ENCODE measurements at regions not wholly inside any gene's neighbourhood (a gene's known extent, or its start where the extent isn't known, plus 50 kb on each side); places are given as distances from the start of the nearest gene placed in this dataset.

DNA sequence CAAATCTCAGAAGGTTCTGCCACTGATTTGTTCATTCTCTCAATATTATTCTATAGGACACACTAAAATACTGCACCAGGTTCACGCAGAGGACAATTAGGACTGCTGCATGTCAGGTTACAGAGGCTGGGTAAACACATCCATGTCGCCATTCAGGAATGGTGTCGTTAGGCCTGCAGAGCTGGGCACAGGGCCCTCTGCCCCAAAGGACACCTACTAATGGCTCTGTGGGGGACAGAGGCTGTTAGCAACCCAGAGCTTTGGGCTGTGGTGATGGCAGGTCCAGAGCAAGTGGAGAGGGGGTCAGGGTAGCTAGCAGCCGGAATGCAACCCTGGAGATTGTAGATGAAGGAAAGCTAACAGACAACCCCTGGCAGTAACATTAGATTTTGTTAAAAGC, 115.9 kb downstream of the TTC32 start:
- no peak for DNase-seq (ENCODE audit: low spot score)
- ATAC-seq (ENCODE audit: low FRiP score), result no peak
- TF ChIP-seq, protein P1, sequence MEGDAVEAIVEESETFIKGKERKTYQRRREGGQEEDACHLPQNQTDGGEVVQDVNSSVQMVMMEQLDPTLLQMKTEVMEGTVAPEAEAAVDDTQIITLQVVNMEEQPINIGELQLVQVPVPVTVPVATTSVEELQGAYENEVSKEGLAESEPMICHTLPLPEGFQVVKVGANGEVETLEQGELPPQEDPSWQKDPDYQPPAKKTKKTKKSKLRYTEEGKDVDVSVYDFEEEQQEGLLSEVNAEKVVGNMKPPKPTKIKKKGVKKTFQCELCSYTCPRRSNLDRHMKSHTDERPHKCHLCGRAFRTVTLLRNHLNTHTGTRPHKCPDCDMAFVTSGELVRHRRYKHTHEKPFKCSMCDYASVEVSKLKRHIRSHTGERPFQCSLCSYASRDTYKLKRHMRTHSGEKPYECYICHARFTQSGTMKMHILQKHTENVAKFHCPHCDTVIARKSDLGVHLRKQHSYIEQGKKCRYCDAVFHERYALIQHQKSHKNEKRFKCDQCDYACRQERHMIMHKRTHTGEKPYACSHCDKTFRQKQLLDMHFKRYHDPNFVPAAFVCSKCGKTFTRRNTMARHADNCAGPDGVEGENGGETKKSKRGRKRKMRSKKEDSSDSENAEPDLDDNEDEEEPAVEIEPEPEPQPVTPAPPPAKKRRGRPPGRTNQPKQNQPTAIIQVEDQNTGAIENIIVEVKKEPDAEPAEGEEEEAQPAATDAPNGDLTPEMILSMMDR (IDR thresholded peaks at IDR 0.05), result no peak

DNA sequence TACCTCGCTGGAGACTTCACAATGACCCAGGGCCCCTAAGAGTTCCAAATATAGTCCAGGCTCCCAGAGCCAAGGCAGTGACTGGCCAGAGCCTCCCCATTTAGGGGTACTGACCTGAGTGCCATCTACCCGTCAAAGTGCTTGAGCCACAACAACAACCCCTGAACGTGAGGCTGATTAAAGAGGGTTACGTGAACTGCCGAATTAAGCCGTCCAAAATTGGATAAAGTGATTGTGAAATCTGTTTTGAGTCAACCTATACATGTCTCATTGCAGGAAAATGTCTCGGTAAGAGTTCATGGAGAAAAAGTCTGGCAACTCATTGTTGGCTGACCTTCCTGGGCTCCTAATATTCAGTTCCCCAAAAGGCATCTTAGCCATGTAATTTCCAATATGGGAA, 116.3 kb downstream of the TTC32 start:
- ATAC-seq (ENCODE audit: low FRiP score), result peak; percentile 80
- no peak for DNase-seq (ENCODE audit: low spot score)
- TF ChIP-seq, protein P1 (IDR thresholded peaks at IDR 0.05), result no peak

DNA sequence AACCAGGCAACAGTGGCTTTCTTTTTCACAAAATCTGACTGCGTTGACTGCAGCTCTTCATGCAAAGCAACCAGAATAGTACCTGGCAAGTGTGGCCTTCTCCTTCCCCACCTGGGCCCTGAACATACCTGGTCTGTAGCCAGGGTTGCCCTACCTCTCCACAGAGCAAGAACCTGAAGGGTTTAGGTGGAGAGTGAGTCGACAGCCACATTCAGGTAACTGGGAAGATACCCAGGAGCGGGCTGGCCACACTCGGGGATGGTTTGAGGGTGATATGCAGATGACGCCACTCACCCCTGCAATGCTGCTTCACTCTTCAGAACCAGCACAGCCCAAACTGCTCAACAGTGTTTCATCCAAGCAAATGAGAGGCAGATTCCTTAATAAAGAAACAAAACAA, 117.3 kb downstream of the TTC32 start:
- TF ChIP-seq, protein P1 (IDR thresholded peaks at IDR 0.05), result no peak
- DNase-seq (ENCODE audit: low spot score), result no peak
- no peak for ATAC-seq (ENCODE audit: low FRiP score)

DNA sequence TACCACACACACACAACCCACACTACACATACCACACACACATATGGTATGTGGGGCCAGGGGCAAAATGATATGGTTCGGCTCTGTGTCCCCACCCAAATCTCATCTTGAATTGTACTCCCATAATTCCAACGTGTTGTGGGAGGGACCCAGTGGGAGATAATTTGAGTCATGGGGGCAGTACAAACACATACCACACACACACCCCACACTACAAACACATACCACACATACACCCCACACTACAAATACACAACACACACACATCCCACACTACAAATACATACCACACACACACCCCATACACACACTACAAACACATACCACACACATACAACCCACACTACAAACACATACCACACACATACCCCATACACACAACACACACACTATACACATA, 117.8 kb downstream of the TTC32 start:
- ATAC-seq (ENCODE audit: low FRiP score) (no peak), DNase-seq (ENCODE audit: low spot score) (no peak)
- TF ChIP-seq, protein P1 (IDR thresholded peaks at IDR 0.05), result no peak

DNA sequence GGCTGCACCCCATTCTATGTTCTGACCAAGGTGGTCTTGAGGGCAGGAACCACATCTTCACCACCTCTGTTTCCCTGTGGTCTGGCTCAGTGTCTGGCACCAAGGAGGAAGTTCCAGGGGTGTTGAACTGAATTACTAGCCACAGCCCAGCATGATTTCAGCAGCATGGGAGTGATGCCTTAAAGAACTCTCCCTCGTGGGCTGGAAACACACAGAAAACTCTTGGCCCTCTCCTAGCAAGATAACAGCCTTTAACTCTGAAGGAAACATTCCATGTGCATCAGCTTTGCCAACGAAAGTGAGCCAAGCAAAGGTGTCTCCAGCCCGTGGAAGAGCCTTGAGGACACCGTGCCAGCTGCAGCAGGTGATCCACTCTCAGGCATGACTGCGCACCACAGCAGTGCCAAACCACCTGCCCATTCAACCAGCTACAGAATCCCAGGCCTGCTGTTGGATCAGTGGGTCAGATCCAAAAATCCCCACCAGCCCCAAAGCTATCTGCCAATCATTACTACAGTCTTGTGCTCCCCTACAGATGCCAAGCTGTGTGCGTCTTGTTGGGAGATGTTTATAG, 124.8 kb downstream of the TTC32 start:
- DNase-seq (ENCODE audit: low spot score), result no peak
- peak; percentile 30 for ATAC-seq (ENCODE audit: low FRiP score)
- TF ChIP-seq, protein P1 (IDR thresholded peaks at IDR 0.05), result no peak

DNA sequence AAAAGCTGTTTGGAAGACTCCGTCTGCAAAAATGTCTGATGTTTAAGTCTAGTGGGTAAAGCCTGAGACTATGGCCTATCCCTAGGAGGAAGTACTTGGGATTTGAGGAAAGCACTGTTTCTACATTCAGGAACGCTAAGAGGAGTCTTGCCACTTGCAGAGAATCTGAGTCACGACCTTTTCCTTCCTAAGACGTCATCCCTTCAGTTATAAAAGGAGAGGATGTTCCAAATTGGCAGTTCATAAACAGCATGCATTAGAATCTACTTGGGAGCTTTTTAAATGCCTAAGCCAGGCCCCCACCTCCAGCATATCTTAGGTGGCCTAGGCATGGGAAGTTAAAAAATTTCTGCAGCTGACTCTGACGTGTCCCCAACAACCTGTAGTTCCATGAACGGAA, 125.9 kb downstream of the TTC32 start:
- no peak for DNase-seq (ENCODE audit: low spot score)
- TF ChIP-seq, protein P1 (IDR thresholded peaks at IDR 0.05), result no peak
- no peak for ATAC-seq (ENCODE audit: low FRiP score)

DNA sequence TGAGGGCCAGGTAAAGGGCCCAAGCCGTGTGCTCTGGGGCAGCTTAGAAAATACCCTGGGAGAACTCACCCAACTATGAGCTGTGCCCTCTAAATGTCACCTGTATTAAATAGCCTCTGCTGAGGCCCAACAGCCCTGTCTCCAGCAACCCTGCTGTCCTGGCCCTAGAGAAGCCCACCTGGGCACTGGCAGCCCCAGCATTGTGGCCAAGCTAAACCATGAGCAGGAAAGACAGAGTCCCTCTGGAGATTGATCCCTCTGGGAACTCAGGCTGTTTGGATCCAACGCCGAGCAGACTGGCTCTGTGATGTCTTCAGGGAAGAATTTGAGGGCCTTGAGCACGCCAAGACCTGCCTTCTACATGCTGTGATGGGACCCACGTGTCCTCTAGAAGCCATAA, 126.5 kb downstream of the TTC32 start:
- DNase-seq (ENCODE audit: low spot score), result no peak
- no peak for ATAC-seq (ENCODE audit: low FRiP score)
- TF ChIP-seq, protein P1 (IDR thresholded peaks at IDR 0.05), result no peak

All from omental fat pad (tissue), 3 donors.